HepG2 (cell line): ENCODE measurements at regions not wholly inside any gene's neighbourhood (a gene's known extent, or its start where the extent isn't known, plus 50 kb on each side); places are given as distances from the start of the nearest gene placed in this dataset.

Source experiments
- ATAC-seq: fragments of 200-7000 bp; cut with Tn5 transposase; 3 replicates; pipeline ENCODE4 v1.9.1; 2020; ENCODE audit warnings: mild to moderate bottlenecking, moderate library complexity
- BruUV-seq: library from RNA; stranded (reverse); fragments of 400-500 nt; replicated peaks from 2 replicates; lab custom pipeline; 2021; lab: Mats Ljungman, UMichigan
- CTCF ChIA-PET: fragments of 300-600 bp; formaldehyde crosslinking; extraction: SDS; loops from one replicate; lab custom pipeline; 2021; ENCODE audit warnings: low total read pairs, inconsistent platforms, low intra/inter-chr PET ratio; lab: Yijun Ruan, JAX
- POLR2A ChIA-PET: fragments of 350-600 bp; sonication (Branson Sonifier 250); formaldehyde crosslinking; loops from one replicate; lab custom pipeline; 2020; ENCODE audit warnings: antibody characterized with exemption, inconsistent platforms; lab: Yijun Ruan, JAX
- DNase-seq: peaks from one replicate; pipeline ENCODE4 v3.0.0-alpha.2; 2015; ENCODE audit warnings: low spot score
- FAIRE-seq: peaks from 3 replicates; lab custom pipeline; 2011; peaks lifted over from hg19 to GRCh38; lab: Jason Lieb, UNC
- H2AFZ ChIP-seq: one replicate; pipeline ENCODE4 v1.6.1; 2011; ENCODE audit warnings: low read length, inconsistent platforms
- H3K27ac ChIP-seq: fragments of 300-600 bp; 3 replicates; pipeline ENCODE4 v1.8.0; 2011; ENCODE audit warnings: mixed run types, mild to moderate bottlenecking, mixed read lengths, low read length, inconsistent platforms; ENCODE audit not compliant: insufficient read depth; ENCODE audit errors: extremely low read length
- H3K27me3 ChIP-seq, 2 experiments: fragments of 200-600 bp in 1 of 2; 2 replicates in 1 of 2; 3 replicates in 1 of 2; pipeline versions ENCODE4 v1.6.0 to v1.8.0; 2011; ENCODE audit warnings: low read length in 2 of 2, mild to moderate bottlenecking in 2 of 2, moderate library complexity in 2 of 2, inconsistent platforms in 1 of 2; ENCODE audit not compliant: insufficient read depth in 2 of 2, control insufficient read depth in 1 of 2
- H3K36me3 ChIP-seq, 2 experiments: fragments of 200-600 bp in 1 of 2; replicated peaks in 1 of 2; 2 replicates in 1 of 2; 3 replicates in 1 of 2; pipeline versions ENCODE4 v1.5.1 to v1.8.0; 2011; ENCODE audit warnings: low read length in 2 of 2, inconsistent platforms in 1 of 2; ENCODE audit not compliant: insufficient read depth in 2 of 2, control insufficient read depth in 1 of 2
- H3K4me1 ChIP-seq: 2 replicates; pipeline ENCODE4 v1.5.1; 2012; ENCODE audit warnings: low read length, inconsistent platforms; ENCODE audit not compliant: insufficient read depth
- H3K4me2 ChIP-seq: 2 replicates; pipeline ENCODE4 v1.6.0; 2011; ENCODE audit warnings: low read depth, low read length, inconsistent platforms
- H3K4me3 ChIP-seq, 3 experiments: fragments of 200-600 bp in 1 of 3; sonication (generic), shearing (Covaris generic) in 1 of 3; replicated peaks in 1 of 3; 2 replicates each; pipeline ENCODE4 v1.5.1; 2011 to 2016; ENCODE audit warnings: low read length in 3 of 3, inconsistent platforms in 2 of 3, low read depth in 2 of 3, mild to moderate bottlenecking in 2 of 3, control low read depth in 1 of 3, mixed read lengths in 1 of 3; ENCODE audit not compliant: insufficient read depth in 1 of 3
- H3K79me2 ChIP-seq: one replicate; pipeline ENCODE4 v1.6.1; 2011; ENCODE audit warnings: low read length, inconsistent platforms; ENCODE audit not compliant: insufficient read depth
- H3K9ac ChIP-seq: 2 replicates; pipeline ENCODE4 v1.6.0; 2011; ENCODE audit warnings: mild to moderate bottlenecking, low read depth, low read length, inconsistent platforms; ENCODE audit not compliant: insufficient read depth
- H3K9me3 ChIP-seq: 2 replicates; pipeline ENCODE4 v1.5.1; 2012; ENCODE audit warnings: mild to moderate bottlenecking, low read length
- H4K20me1 ChIP-seq: 2 replicates; pipeline ENCODE4 v1.6.0; 2011; ENCODE audit warnings: inconsistent platforms, mild to moderate bottlenecking, low read length, moderate library complexity; ENCODE audit not compliant: insufficient read depth
- AGO2 ChIP-seq: fragments of 200-400 bp; formaldehyde crosslinking; optimal IDR thresholded peaks from 2 replicates; pipeline ENCODE3; 2017; ENCODE audit warnings: mild to moderate bottlenecking, low read depth, low read length, moderate library complexity
- ATF7 ChIP-seq, 2 experiments: fragments of 450-650 bp in 1 of 2; sonication (generic) in 1 of 2; formaldehyde crosslinking in 1 of 2; IDR thresholded peaks; 2 replicates each; pipeline versions ENCODE4 v1.4.0 to v1.6.1; 2016 to 2020; ENCODE audit warnings: antibody characterized with exemption in 1 of 2, mild to moderate bottlenecking in 1 of 2, missing genetic modification reagents in 1 of 2
- BRD4 ChIP-seq: sonication (generic); formaldehyde crosslinking; IDR thresholded peaks from 2 replicates; pipeline ENCODE4 v1.4.0; 2020; ENCODE audit warnings: missing genetic modification reagents
- FOXK2 ChIP-seq: fragments of 450-650 bp; IDR thresholded peaks from 2 replicates; pipeline ENCODE4 v1.6.1; 2016
- THAP11 ChIP-seq: IDR thresholded peaks from 2 replicates; pipeline ENCODE4 v1.6.1; 2016; ENCODE audit warnings: missing biosample characterization, missing genetic modification reagents
- TP53 ChIP-seq: sonication (generic); formaldehyde crosslinking; conservative IDR thresholded peaks from 2 replicates; pipeline ENCODE4 v1.4.0; 2020; ENCODE audit warnings: missing genetic modification reagents
- ZBTB26 ChIP-seq: IDR thresholded peaks from 2 replicates; pipeline ENCODE4 v1.6.1; 2016; ENCODE audit warnings: missing compliant biosample characterization, missing genetic modification reagents, borderline replicate concordance
- ZNF335 ChIP-seq: sonication (generic); formaldehyde crosslinking; IDR thresholded peaks from 2 replicates; pipeline ENCODE4 v1.4.0; 2020; ENCODE audit warnings: missing genetic modification reagents
- ZNF34 ChIP-seq: sonication (generic); formaldehyde crosslinking; IDR thresholded peaks from 2 replicates; pipeline ENCODE4 v1.4.0; 2020; ENCODE audit warnings: mild to moderate bottlenecking, missing genetic modification reagents, borderline replicate concordance
- ZNF619 ChIP-seq: sonication (generic); formaldehyde crosslinking; IDR thresholded peaks from 2 replicates; pipeline ENCODE4 v1.4.0; 2020; ENCODE audit warnings: mild to moderate bottlenecking, missing genetic modification reagents
- ZNF777 ChIP-seq: sonication (generic); formaldehyde crosslinking; IDR thresholded peaks from 2 replicates; pipeline ENCODE4 v1.4.0; 2020; ENCODE audit warnings: missing genetic modification reagents
- ZNF781 ChIP-seq: sonication (generic); formaldehyde crosslinking; IDR thresholded peaks from 2 replicates; pipeline ENCODE4 v1.5.1; 2020; ENCODE audit warnings: borderline replicate concordance, mild to moderate bottlenecking, missing genetic modification reagents; ENCODE audit errors: not compliant biosample characterization
- ZNF879 ChIP-seq: sonication (generic); formaldehyde crosslinking; IDR thresholded peaks from 2 replicates; pipeline ENCODE4 v1.8.1; 2023; ENCODE audit warnings: missing genetic modification reagents
- WGBS: methylation state at CpG from one replicate; pipeline ENCODE4 v1.1.6; 2017; ENCODE audit warnings: low lambda C conversion rate; 5-methylcytosine and 5-hydroxymethylcytosine counted together
- in situ Hi-C: cut with HindIII; loops from 2 replicates; pipeline ENCODE4 v1.10.0; 2017; ENCODE audit warnings: low pct_unique_long_range_greater_than_20kb; ENCODE audit not compliant: extremely low pct_ligation_motif_present
- intact Hi-C: fragments of 100-400 bp; cut with micrococcal nuclease; formaldehyde crosslinking; loops from one replicate; pipeline ENCODE4 v1.10.0; 2022; ENCODE audit not compliant: unreplicated experiment
- TF ChIP-seq, protein P1 (sequence below): sonication (generic); formaldehyde crosslinking; IDR thresholded peaks from 2 replicates; pipeline ENCODE4 v1.4.0; 2020; ENCODE audit warnings: mild to moderate bottlenecking, missing genetic modification reagents, borderline replicate concordance
- TF ChIP-seq, protein P2 (sequence below): sonication (generic); formaldehyde crosslinking; IDR thresholded peaks from 2 replicates; pipeline ENCODE4 v1.4.0; 2020; ENCODE audit warnings: missing genetic modification reagents, low read depth, mild to moderate bottlenecking, borderline replicate concordance
- TF ChIP-seq, protein P3 (sequence below): sonication (generic); formaldehyde crosslinking; IDR thresholded peaks from 2 replicates; pipeline ENCODE4 v1.9.0; 2021; ENCODE audit warnings: missing genetic modification reagents, mild to moderate bottlenecking, borderline replicate concordance

DNA sequence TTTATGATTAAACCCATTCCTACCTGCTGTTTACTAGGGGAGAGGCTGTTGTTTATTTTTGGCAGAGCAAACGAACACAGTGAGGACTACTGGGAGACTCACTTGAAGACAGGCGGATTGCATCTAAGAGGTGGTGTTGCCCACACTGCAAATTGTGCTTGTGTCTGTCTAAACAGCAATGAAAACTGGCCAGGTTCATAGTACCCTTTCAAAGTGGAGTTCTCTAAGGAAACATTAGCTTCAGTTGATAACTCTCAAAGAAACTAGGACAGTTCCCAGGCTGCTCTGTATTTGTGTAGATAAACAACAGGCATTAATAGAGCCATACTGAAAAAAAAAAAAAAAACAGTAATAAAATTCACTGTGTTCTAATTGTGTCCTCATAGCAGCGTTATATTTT lies 466.0 kb upstream of the RGS6 start (continued):
- no peak for TF ChIP-seq ZNF777 (CRISPR knock-in tag)
- TF ChIP-seq ZNF335: no peak
- TF ChIP-seq ZNF34: no peak
- TF ChIP-seq ZNF619: no peak
- no peak for TF ChIP-seq BRD4 (CRISPR knock-in tag)
- TF ChIP-seq, protein P1, sequence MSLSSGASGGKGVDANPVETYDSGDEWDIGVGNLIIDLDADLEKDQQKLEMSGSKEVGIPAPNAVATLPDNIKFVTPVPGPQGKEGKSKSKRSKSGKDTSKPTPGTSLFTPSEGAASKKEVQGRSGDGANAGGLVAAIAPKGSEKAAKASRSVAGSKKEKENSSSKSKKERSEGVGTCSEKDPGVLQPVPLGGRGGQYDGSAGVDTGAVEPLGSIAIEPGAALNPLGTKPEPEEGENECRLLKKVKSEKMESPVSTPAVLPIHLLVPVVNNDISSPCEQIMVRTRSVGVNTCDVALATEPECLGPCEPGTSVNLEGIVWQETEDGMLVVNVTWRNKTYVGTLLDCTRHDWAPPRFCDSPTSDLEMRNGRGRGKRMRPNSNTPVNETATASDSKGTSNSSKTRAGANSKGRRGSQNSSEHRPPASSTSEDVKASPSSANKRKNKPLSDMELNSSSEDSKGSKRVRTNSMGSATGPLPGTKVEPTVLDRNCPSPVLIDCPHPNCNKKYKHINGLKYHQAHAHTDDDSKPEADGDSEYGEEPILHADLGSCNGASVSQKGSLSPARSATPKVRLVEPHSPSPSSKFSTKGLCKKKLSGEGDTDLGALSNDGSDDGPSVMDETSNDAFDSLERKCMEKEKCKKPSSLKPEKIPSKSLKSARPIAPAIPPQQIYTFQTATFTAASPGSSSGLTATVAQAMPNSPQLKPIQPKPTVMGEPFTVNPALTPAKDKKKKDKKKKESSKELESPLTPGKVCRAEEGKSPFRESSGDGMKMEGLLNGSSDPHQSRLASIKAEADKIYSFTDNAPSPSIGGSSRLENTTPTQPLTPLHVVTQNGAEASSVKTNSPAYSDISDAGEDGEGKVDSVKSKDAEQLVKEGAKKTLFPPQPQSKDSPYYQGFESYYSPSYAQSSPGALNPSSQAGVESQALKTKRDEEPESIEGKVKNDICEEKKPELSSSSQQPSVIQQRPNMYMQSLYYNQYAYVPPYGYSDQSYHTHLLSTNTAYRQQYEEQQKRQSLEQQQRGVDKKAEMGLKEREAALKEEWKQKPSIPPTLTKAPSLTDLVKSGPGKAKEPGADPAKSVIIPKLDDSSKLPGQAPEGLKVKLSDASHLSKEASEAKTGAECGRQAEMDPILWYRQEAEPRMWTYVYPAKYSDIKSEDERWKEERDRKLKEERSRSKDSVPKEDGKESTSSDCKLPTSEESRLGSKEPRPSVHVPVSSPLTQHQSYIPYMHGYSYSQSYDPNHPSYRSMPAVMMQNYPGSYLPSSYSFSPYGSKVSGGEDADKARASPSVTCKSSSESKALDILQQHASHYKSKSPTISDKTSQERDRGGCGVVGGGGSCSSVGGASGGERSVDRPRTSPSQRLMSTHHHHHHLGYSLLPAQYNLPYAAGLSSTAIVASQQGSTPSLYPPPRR (CRISPR knock-in tag): no peak
- no peak for TF ChIP-seq TP53 (CRISPR knock-in tag)
- no peak for TF ChIP-seq ZNF781 (CRISPR knock-in tag)
- TF ChIP-seq ATF7 (IDR thresholded peaks at IDR 0.05): no peak
- TF ChIP-seq ATF7 (CRISPR knock-in tag; IDR thresholded peaks at IDR 0.05): no peak

DNA sequence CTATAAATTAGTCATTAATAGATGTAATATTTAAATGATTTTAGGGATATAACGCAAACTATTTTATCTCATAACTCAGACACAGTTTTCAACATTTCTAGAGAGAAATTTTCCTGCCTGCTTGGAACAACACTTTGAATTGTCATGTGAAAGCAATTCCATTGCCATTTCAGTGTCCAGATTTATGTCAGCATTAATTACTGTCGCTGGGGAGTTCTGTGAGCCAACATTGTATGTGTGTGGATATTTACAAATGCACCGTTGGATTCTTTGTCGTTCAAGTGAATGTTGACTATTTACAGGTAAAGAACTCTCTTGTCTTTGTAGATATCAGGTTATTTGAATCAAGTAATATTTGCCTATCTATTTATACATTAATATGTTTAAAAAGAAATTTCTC lies 465.3 kb upstream of the RGS6 start:
- Histone ChIP-seq H3K9ac (no peak overlapping the region), H3K27ac (no peak overlapping the region), H4K20me1 (no peaks in the 10 kb centered on the region), H3K79me2 (no peaks in the 10 kb centered on the region), H3K4me2 (no peak overlapping the region), H2AFZ (no peak overlapping the region), H3K36me3 (no peaks in the 10 kb centered on the region), H3K27me3 (no peaks in the 10 kb centered on the region), H3K4me1 (peaks cover 6% of the 10 kb centered on the region; the same call in 1 of the 2 replicates), H3K4me3 (no peak overlapping the region), H3K9me3 (no peaks in the 10 kb centered on the region)
- ChIA-PET POLR2A (no interaction called here), CTCF (no interaction called here)
- in situ Hi-C loops (no loop called here), intact Hi-C loops (no loop called here)
- ATAC-seq (no peak), DNase-seq (no peak), FAIRE-seq (no peak)
- no TSS peak for BruUV-seq
- WGBS: 98% methylated on average over 4 of the region's 4 CpGs
- TF ChIP-seq, protein P2, sequence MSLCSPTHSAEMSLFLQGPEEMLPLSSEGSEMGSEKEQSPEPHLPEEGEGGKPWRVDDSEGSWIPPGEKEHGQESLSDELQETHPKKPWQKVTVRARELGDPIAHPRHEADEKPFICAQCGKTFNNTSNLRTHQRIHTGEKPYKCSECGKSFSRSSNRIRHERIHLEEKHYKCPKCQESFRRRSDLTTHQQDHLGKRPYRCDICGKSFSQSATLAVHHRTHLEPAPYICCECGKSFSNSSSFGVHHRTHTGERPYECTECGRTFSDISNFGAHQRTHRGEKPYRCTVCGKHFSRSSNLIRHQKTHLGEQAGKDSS (CRISPR knock-in tag): no peak
- TF ChIP-seq, protein P3, sequence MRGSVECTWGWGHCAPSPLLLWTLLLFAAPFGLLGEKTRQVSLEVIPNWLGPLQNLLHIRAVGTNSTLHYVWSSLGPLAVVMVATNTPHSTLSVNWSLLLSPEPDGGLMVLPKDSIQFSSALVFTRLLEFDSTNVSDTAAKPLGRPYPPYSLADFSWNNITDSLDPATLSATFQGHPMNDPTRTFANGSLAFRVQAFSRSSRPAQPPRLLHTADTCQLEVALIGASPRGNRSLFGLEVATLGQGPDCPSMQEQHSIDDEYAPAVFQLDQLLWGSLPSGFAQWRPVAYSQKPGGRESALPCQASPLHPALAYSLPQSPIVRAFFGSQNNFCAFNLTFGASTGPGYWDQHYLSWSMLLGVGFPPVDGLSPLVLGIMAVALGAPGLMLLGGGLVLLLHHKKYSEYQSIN (CRISPR knock-in tag): no peak
- TF ChIP-seq THAP11 (CRISPR knock-in tag) (no peak), AGO2 (no peak), ZBTB26 (CRISPR knock-in tag) (no peak), ZNF879 (no peak), FOXK2 (no peak)
